Activated T-cell treated with anti-CD3 and anti-CD28 coated beads, Interleukin-2, amount 50 U/mL, for 24 hours (primary cell): ENCODE measurements at regions not wholly inside any gene's neighbourhood (a gene's known extent, or its start where the extent isn't known, plus 50 kb on each side); places are given as distances from the start of the nearest gene placed in this dataset.

Source experiments
- DNase-seq: peaks from one replicate; pipeline ENCODE4 v3.0.0-alpha.2; 2020
- H3K27ac Mint-ChIP-seq: 2 replicates; pipeline ENCODE4 v1.8.0; 2020; ENCODE audit warnings: mild to moderate bottlenecking, mixed read lengths
- H3K27me3 Mint-ChIP-seq: 2 replicates; pipeline ENCODE4 v1.8.0; 2020; ENCODE audit warnings: mixed read lengths
- H3K36me3 Mint-ChIP-seq: 2 replicates; pipeline ENCODE4 v1.8.0; 2020; ENCODE audit warnings: low read depth, mixed read lengths
- H3K4me1 Mint-ChIP-seq: 2 replicates; pipeline ENCODE4 v1.8.0; 2020; ENCODE audit warnings: low read depth, mixed read lengths
- H3K4me3 Mint-ChIP-seq: 2 replicates; pipeline ENCODE4 v1.8.0; 2020; ENCODE audit warnings: mild to moderate bottlenecking, moderate library complexity, mixed read lengths
- H3K9me3 Mint-ChIP-seq: 2 replicates; pipeline ENCODE4 v1.8.0; 2020; ENCODE audit warnings: mixed read lengths

GRCh38 chr5:168041583-168041982 is 249.9 kb upstream of the WWC1 start:
- no peak overlapping the region for H3K27ac Mint-ChIP-seq
- no peak overlapping the region for H3K4me3 Mint-ChIP-seq
- no peaks in the 10 kb centered on the region for H3K36me3 Mint-ChIP-seq
- H3K27me3 Mint-ChIP-seq = peaks cover 2% of the 10 kb centered on the region
- no peaks in the 10 kb centered on the region for H3K9me3 Mint-ChIP-seq
- no peaks in the 10 kb centered on the region for H3K4me1 Mint-ChIP-seq
- no peak for DNase-seq

GRCh38 chr5:168042284-168043068 is 249.0 kb upstream of the WWC1 start:
- Mint-ChIP-seq H3K4me3 (no peak overlapping the region), H3K27ac (no peak overlapping the region), H3K36me3 (no peaks in the 10 kb centered on the region), H3K27me3 (peaks cover 2% of the 10 kb centered on the region), H3K9me3 (no peaks in the 10 kb centered on the region), H3K4me1 (no peaks in the 10 kb centered on the region)
- no peak for DNase-seq

- no peak for DNase-seq
- H3K4me3 Mint-ChIP-seq = no peak overlapping the region
- no peaks in the 10 kb centered on the region for H3K9me3 Mint-ChIP-seq
- H3K4me1 Mint-ChIP-seq = no peaks in the 10 kb centered on the region
- H3K36me3 Mint-ChIP-seq = no peaks in the 10 kb centered on the region
- H3K27ac Mint-ChIP-seq = no peak overlapping the region
- H3K27me3 Mint-ChIP-seq = peaks cover 4% of the 10 kb centered on the region
Measured at GRCh38 chr5:168046163-168046562, 245.3 kb upstream of the WWC1 start.

GRCh38 chr5:168047043-168047668 is 244.3 kb upstream of the WWC1 start:
- Mint-ChIP-seq H3K4me3 (no peak overlapping the region), H3K9me3 (no peaks in the 10 kb centered on the region), H3K27ac (no peak overlapping the region), H3K4me1 (no peaks in the 10 kb centered on the region), H3K36me3 (no peaks in the 10 kb centered on the region), H3K27me3 (peaks cover 4% of the 10 kb centered on the region)
- no peak for DNase-seq

GRCh38 chr5:168047669-168048111 is 243.8 kb upstream of the WWC1 start:
- Mint-ChIP-seq H3K4me3 (no peak overlapping the region), H3K9me3 (no peaks in the 10 kb centered on the region), H3K27me3 (peaks cover 4% of the 10 kb centered on the region), H3K4me1 (no peaks in the 10 kb centered on the region), H3K36me3 (no peaks in the 10 kb centered on the region), H3K27ac (no peak overlapping the region)
- DNase-seq = no peak

- Mint-ChIP-seq H3K27me3 (peaks cover 4% of the 10 kb centered on the region), H3K27ac (no peak overlapping the region), H3K4me1 (no peaks in the 10 kb centered on the region), H3K36me3 (no peaks in the 10 kb centered on the region), H3K9me3 (no peaks in the 10 kb centered on the region), H3K4me3 (no peak overlapping the region)
- DNase-seq = no peak
Measured at GRCh38 chr5:168048486-168048885, 243.0 kb upstream of the WWC1 start.

GRCh38 chr5:168052686-168053085 is 238.8 kb upstream of the WWC1 start:
- peaks cover 10% of the 10 kb centered on the region for H3K27me3 Mint-ChIP-seq
- no peaks in the 10 kb centered on the region for H3K4me1 Mint-ChIP-seq
- no peak overlapping the region for H3K4me3 Mint-ChIP-seq
- H3K9me3 Mint-ChIP-seq = no peaks in the 10 kb centered on the region
- no peak overlapping the region for H3K27ac Mint-ChIP-seq
- H3K36me3 Mint-ChIP-seq = no peaks in the 10 kb centered on the region
- DNase-seq = no peak

GRCh38 chr5:168054091-168054490 is 237.4 kb upstream of the WWC1 start:
- H3K36me3 Mint-ChIP-seq = no peaks in the 10 kb centered on the region
- H3K9me3 Mint-ChIP-seq = peaks cover 4% of the 10 kb centered on the region
- no peak for DNase-seq
- no peaks in the 10 kb centered on the region for H3K4me1 Mint-ChIP-seq
- H3K4me3 Mint-ChIP-seq = no peak overlapping the region
- H3K27ac Mint-ChIP-seq = no peak overlapping the region
- H3K27me3 Mint-ChIP-seq = peaks cover 12% of the 10 kb centered on the region

- H3K27ac Mint-ChIP-seq = no peak overlapping the region
- no peak for DNase-seq
- no peaks in the 10 kb centered on the region for H3K36me3 Mint-ChIP-seq
- peaks cover 7% of the 10 kb centered on the region for H3K27me3 Mint-ChIP-seq
- no peaks in the 10 kb centered on the region for H3K4me1 Mint-ChIP-seq
- H3K9me3 Mint-ChIP-seq = peaks cover 4% of the 10 kb centered on the region
- no peak overlapping the region for H3K4me3 Mint-ChIP-seq
Measured at GRCh38 chr5:168055141-168055683, 236.2 kb upstream of the WWC1 start.

GRCh38 chr5:168055961-168056360 is 235.5 kb upstream of the WWC1 start:
- H3K9me3 Mint-ChIP-seq = peaks cover 4% of the 10 kb centered on the region
- DNase-seq = no peak
- H3K4me3 Mint-ChIP-seq = no peak overlapping the region
- no peak overlapping the region for H3K27ac Mint-ChIP-seq
- H3K36me3 Mint-ChIP-seq = no peaks in the 10 kb centered on the region
- no peaks in the 10 kb centered on the region for H3K4me1 Mint-ChIP-seq
- H3K27me3 Mint-ChIP-seq = peaks cover 7% of the 10 kb centered on the region

- no peaks in the 10 kb centered on the region for H3K4me1 Mint-ChIP-seq
- H3K36me3 Mint-ChIP-seq = no peaks in the 10 kb centered on the region
- DNase-seq = no peak
- H3K27me3 Mint-ChIP-seq = peaks cover 7% of the 10 kb centered on the region
- no peak overlapping the region for H3K4me3 Mint-ChIP-seq
- H3K9me3 Mint-ChIP-seq = peaks cover 4% of the 10 kb centered on the region
- H3K27ac Mint-ChIP-seq = no peak overlapping the region
Measured at GRCh38 chr5:168056499-168057182, 234.8 kb upstream of the WWC1 start.

GRCh38 chr5:168057905-168058304 is 233.5 kb upstream of the WWC1 start:
- Mint-ChIP-seq H3K4me1 (no peaks in the 10 kb centered on the region), H3K36me3 (no peaks in the 10 kb centered on the region), H3K27ac (no peak overlapping the region), H3K27me3 (peaks cover 7% of the 10 kb centered on the region), H3K4me3 (no peak overlapping the region), H3K9me3 (peaks cover 4% of the 10 kb centered on the region)
- DNase-seq = no peak

- H3K9me3 Mint-ChIP-seq = peaks cover 4% of the 10 kb centered on the region
- H3K27me3 Mint-ChIP-seq = peaks cover 7% of the 10 kb centered on the region
- no peak overlapping the region for H3K27ac Mint-ChIP-seq
- no peak overlapping the region for H3K4me3 Mint-ChIP-seq
- no peaks in the 10 kb centered on the region for H3K36me3 Mint-ChIP-seq
- DNase-seq = no peak
- no peaks in the 10 kb centered on the region for H3K4me1 Mint-ChIP-seq
Measured at GRCh38 chr5:168059131-168059530, 232.3 kb upstream of the WWC1 start.

- peaks cover 4% of the 10 kb centered on the region for H3K9me3 Mint-ChIP-seq
- H3K27ac Mint-ChIP-seq = no peak overlapping the region
- DNase-seq = no peak
- no peaks in the 10 kb centered on the region for H3K36me3 Mint-ChIP-seq
- H3K4me1 Mint-ChIP-seq = no peaks in the 10 kb centered on the region
- peaks cover 7% of the 10 kb centered on the region for H3K27me3 Mint-ChIP-seq
- H3K4me3 Mint-ChIP-seq = no peak overlapping the region
Measured at GRCh38 chr5:168062239-168062638, 229.2 kb upstream of the WWC1 start.

GRCh38 chr5:168064457-168064856 is 227.0 kb upstream of the WWC1 start:
- H3K36me3 Mint-ChIP-seq = no peaks in the 10 kb centered on the region
- no peaks in the 10 kb centered on the region for H3K9me3 Mint-ChIP-seq
- no peak overlapping the region for H3K4me3 Mint-ChIP-seq
- H3K27me3 Mint-ChIP-seq = peaks cover 7% of the 10 kb centered on the region
- H3K4me1 Mint-ChIP-seq = no peaks in the 10 kb centered on the region
- no peak overlapping the region for H3K27ac Mint-ChIP-seq
- DNase-seq = no peak
